Activated naive CD4-positive, alpha-beta T cell (primary cell): ENCODE measurements at regions not wholly inside any gene's neighbourhood (a gene's known extent, or its start where the extent isn't known, plus 50 kb on each side); places are given as distances from the start of the nearest gene placed in this dataset.
"Not testable (repeated sequence)": the region's sequence is repeated elsewhere in the genome, so short reads cannot be mapped to it uniquely, and the experiment has no call there.

Experiments used
- DNase-seq, 4 experiments: peaks; one replicate each; lab custom pipeline; 2025; lab: John Stamatoyannopoulos, UW

- no peak for DNase-seq
These were observed 451.0 kb upstream of the DDI1 start for GRCh38 chr11:103585401-103585800.

- no peak for DNase-seq
These were observed 450.5 kb upstream of the DDI1 start for GRCh38 chr11:103585911-103586310.

GRCh38 chr11:103586756-103587155 is 449.7 kb upstream of the DDI1 start:
- no peak for DNase-seq

- DNase-seq, result no peak
These were observed 448.3 kb upstream of the DDI1 start for GRCh38 chr11:103587901-103588788.

- no peak for DNase-seq
These were observed 444.9 kb upstream of the DDI1 start for GRCh38 chr11:103591554-103591953.

GRCh38 chr11:103594283-103594682 is 442.2 kb upstream of the DDI1 start:
- DNase-seq, result no peak

- no peak for DNase-seq
These were observed 440.1 kb upstream of the DDI1 start for GRCh38 chr11:103596315-103596714.

GRCh38 chr11:103601225-103601846 is 435.1 kb upstream of the DDI1 start:
- DNase-seq, result no peak

GRCh38 chr11:103602840-103603239 is 433.6 kb upstream of the DDI1 start:
- DNase-seq, result no peak

GRCh38 chr11:103604310-103604709 is 432.1 kb upstream of the DDI1 start:
- DNase-seq, result no peak

- no peak for DNase-seq
These were observed 427.9 kb upstream of the DDI1 start for GRCh38 chr11:103608566-103608965.

GRCh38 chr11:103609117-103610066 is 427.0 kb upstream of the DDI1 start:
- no peak for DNase-seq

- no peak for DNase-seq
These were observed 426.0 kb upstream of the DDI1 start for GRCh38 chr11:103610435-103610834.

GRCh38 chr11:103611526-103612260 is 424.7 kb upstream of the DDI1 start:
- DNase-seq, result not testable (repeated sequence)

GRCh38 chr11:103612451-103612850 is 424.0 kb upstream of the DDI1 start:
- DNase-seq, result not testable (repeated sequence)

GRCh38 chr11:103616586-103616985 is 419.9 kb upstream of the DDI1 start:
- not testable (repeated sequence) for DNase-seq

GRCh38 chr11:103618528-103618927 is 417.9 kb upstream of the DDI1 start:
- no peak for DNase-seq

GRCh38 chr11:103619480-103619879 is 417.0 kb upstream of the DDI1 start:
- DNase-seq, result no peak

- no peak for DNase-seq
These were observed 416.5 kb upstream of the DDI1 start for GRCh38 chr11:103619938-103620337.

GRCh38 chr11:103622296-103622695 is 414.1 kb upstream of the DDI1 start:
- DNase-seq, result no peak

- DNase-seq, result no peak
These were observed 412.5 kb upstream of the DDI1 start for GRCh38 chr11:103623933-103624332.
